ENCODE measurements at regions not wholly inside any gene's neighbourhood (a gene's known extent, or its start where the extent isn't known, plus 50 kb on each side); places are given as distances from the start of the nearest gene placed in this dataset.

- no peak overlapping the region for H3K4me3 ChIP-seq (ENCODE audit: insufficient read depth, low read length)
- H3K4me1 ChIP-seq (ENCODE audit: insufficient read depth, low read length), result peaks cover 34% of the 10 kb centered on the region
- TF ChIP-seq CTCF (IDR thresholded peaks at IDR 0.05; ENCODE audit: extremely low read depth, low read depth, low read length), result no peak
- peak overlapping the region; percentile 62 for H3K4me2 ChIP-seq (ENCODE audit: insufficient read depth, low read length)
- peak overlapping the region; percentile 75 for H3K27ac ChIP-seq (ENCODE audit: low read depth, low read length)
- no peaks in the 10 kb centered on the region for H3K27me3 ChIP-seq (ENCODE audit: insufficient read depth, low read length)
- no peaks in the 10 kb centered on the region for H3K36me3 ChIP-seq (ENCODE audit: insufficient read depth, low read length)
- no peaks in the 10 kb centered on the region for H4K20me1 ChIP-seq (ENCODE audit: insufficient read depth, low read length)
- DNase-seq (ENCODE audit: insufficient read length, low spot score, missing footprints), result peak; percentile 86
- no peaks in the 10 kb centered on the region for H3K79me2 ChIP-seq (ENCODE audit: insufficient read depth, low read length)
- no peak overlapping the region for H2AFZ ChIP-seq (ENCODE audit: low read length)
- H3K9me3 ChIP-seq (ENCODE audit: low read depth, low read length), result no peaks in the 10 kb centered on the region
Observed at GRCh38 chr6:74073429-74073828, 377.4 kb downstream of the CD109 start.

GRCh38 chr6:74071214-74071613, 375.2 kb downstream of the CD109 start:
- Histone ChIP-seq H3K36me3 (ENCODE audit: insufficient read depth, low read length) (no peaks in the 10 kb centered on the region), H3K79me2 (ENCODE audit: insufficient read depth, low read length) (no peaks in the 10 kb centered on the region), H4K20me1 (ENCODE audit: insufficient read depth, low read length) (no peaks in the 10 kb centered on the region), H3K4me1 (ENCODE audit: insufficient read depth, low read length) (peaks cover 39% of the 10 kb centered on the region), H3K9me3 (ENCODE audit: low read depth, low read length) (no peaks in the 10 kb centered on the region), H2AFZ (ENCODE audit: low read length) (no peak overlapping the region), H3K4me2 (ENCODE audit: insufficient read depth, low read length) (no peak overlapping the region), H3K4me3 (ENCODE audit: insufficient read depth, low read length) (no peak overlapping the region), H3K27me3 (ENCODE audit: insufficient read depth, low read length) (no peaks in the 10 kb centered on the region), H3K27ac (ENCODE audit: low read depth, low read length) (no peak overlapping the region)
- no peak for TF ChIP-seq CTCF (IDR thresholded peaks at IDR 0.05; ENCODE audit: extremely low read depth, low read depth, low read length)
- DNase-seq (ENCODE audit: insufficient read length, low spot score, missing footprints), result no peak

GRCh38 chr6:74070711-74071110, 374.7 kb downstream of the CD109 start:
- Histone ChIP-seq H3K79me2 (ENCODE audit: insufficient read depth, low read length) (no peaks in the 10 kb centered on the region), H3K4me2 (ENCODE audit: insufficient read depth, low read length) (no peak overlapping the region), H3K4me1 (ENCODE audit: insufficient read depth, low read length) (peaks cover 44% of the 10 kb centered on the region), H3K4me3 (ENCODE audit: insufficient read depth, low read length) (no peak overlapping the region), H3K27me3 (ENCODE audit: insufficient read depth, low read length) (no peaks in the 10 kb centered on the region), H4K20me1 (ENCODE audit: insufficient read depth, low read length) (no peaks in the 10 kb centered on the region), H3K27ac (ENCODE audit: low read depth, low read length) (no peak overlapping the region), H3K9me3 (ENCODE audit: low read depth, low read length) (no peaks in the 10 kb centered on the region), H2AFZ (ENCODE audit: low read length) (no peak overlapping the region), H3K36me3 (ENCODE audit: insufficient read depth, low read length) (no peaks in the 10 kb centered on the region)
- no peak for TF ChIP-seq CTCF (IDR thresholded peaks at IDR 0.05; ENCODE audit: extremely low read depth, low read depth, low read length)
- no peak for DNase-seq (ENCODE audit: insufficient read length, low spot score, missing footprints)

GRCh38 chr6:74070091-74070490, 374.1 kb downstream of the CD109 start:
- peak overlapping the region; percentile 7 for H3K4me2 ChIP-seq (ENCODE audit: insufficient read depth, low read length)
- H3K27ac ChIP-seq (ENCODE audit: low read depth, low read length), result peak overlapping the region; percentile 82
- peak; percentile 68 for DNase-seq (ENCODE audit: insufficient read length, low spot score, missing footprints)
- no peak overlapping the region for H3K4me3 ChIP-seq (ENCODE audit: insufficient read depth, low read length)
- H3K4me1 ChIP-seq (ENCODE audit: insufficient read depth, low read length), result peaks cover 44% of the 10 kb centered on the region
- no peaks in the 10 kb centered on the region for H3K79me2 ChIP-seq (ENCODE audit: insufficient read depth, low read length)
- H2AFZ ChIP-seq (ENCODE audit: low read length), result no peak overlapping the region
- TF ChIP-seq CTCF (IDR thresholded peaks at IDR 0.05; ENCODE audit: extremely low read depth, low read depth, low read length), result no peak
- no peaks in the 10 kb centered on the region for H4K20me1 ChIP-seq (ENCODE audit: insufficient read depth, low read length)
- no peaks in the 10 kb centered on the region for H3K27me3 ChIP-seq (ENCODE audit: insufficient read depth, low read length)
- H3K9me3 ChIP-seq (ENCODE audit: low read depth, low read length), result no peaks in the 10 kb centered on the region
- H3K36me3 ChIP-seq (ENCODE audit: insufficient read depth, low read length), result no peaks in the 10 kb centered on the region

Measured in osteoblast (primary cell).